Nephron (organoid): ENCODE measurements at regions not wholly inside any gene's neighbourhood (a gene's known extent, or its start where the extent isn't known, plus 50 kb on each side); places are given as distances from the start of the nearest gene placed in this dataset.

Source experiments
- H3K27ac Mint-ChIP-seq, 3 experiments: 2 replicates each; pipeline ENCODE4 v1.8.0; 2020; ENCODE audit warnings: mixed read lengths in 3 of 3, mild to moderate bottlenecking in 2 of 3, moderate library complexity in 1 of 3
- H3K27me3 Mint-ChIP-seq: 2 replicates; pipeline ENCODE4 v1.8.0; 2021; ENCODE audit warnings: low read depth, mild to moderate bottlenecking, moderate library complexity, mixed read lengths
- H3K36me3 Mint-ChIP-seq: 2 replicates; pipeline ENCODE4 v1.8.0; 2020; ENCODE audit warnings: low read depth, mixed read lengths
- H3K4me1 Mint-ChIP-seq: 2 replicates; pipeline ENCODE4 v1.8.0; 2020; ENCODE audit warnings: mixed read lengths
- H3K4me3 Mint-ChIP-seq, 3 experiments: 2 replicates each; pipeline ENCODE4 v1.8.0; 2020; ENCODE audit warnings: mild to moderate bottlenecking in 3 of 3, mixed read lengths in 3 of 3, moderate library complexity in 2 of 3
- H3K9me3 Mint-ChIP-seq: 2 replicates; pipeline ENCODE4 v1.8.0; 2020; ENCODE audit warnings: mixed read lengths
- CTCF ChIP-seq, 3 experiments: fragments of 200-600 bp; sonication (generic); IDR thresholded peaks; one replicate each; pipeline ENCODE4 v1.5.0; 2021; ENCODE audit warnings: antibody characterized with exemption in 3 of 3; ENCODE audit not compliant: unreplicated experiment in 3 of 3

DNA sequence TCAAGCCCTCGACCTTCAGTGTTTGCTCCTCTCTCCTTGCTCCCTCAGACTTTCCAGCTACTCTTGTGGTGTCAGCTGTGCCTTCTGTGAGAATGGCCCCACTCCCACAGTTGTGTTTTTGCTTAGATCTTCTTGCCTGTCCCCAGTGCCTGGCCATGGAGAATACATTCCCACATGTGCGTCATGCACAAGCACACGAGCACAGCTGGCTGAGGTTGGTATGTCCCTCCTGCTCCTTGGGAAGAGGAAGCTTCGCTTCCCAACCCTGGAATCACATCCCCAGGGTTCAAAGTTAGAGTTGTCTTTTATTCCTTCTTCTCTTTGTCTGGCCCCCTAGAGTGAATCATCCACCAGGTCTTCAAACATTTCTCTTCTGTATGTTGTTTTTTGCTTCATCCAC, 518.6 kb downstream of the CCDC171 start:
- Mint-ChIP-seq H3K27me3 (no peaks in the 10 kb centered on the region), H3K27ac (peak overlapping the region; percentile 10 to 96 (median 93)), H3K9me3 (peaks cover 6% of the 10 kb centered on the region), H3K4me3 (peak overlapping the region in 2 of 3 experiments; percentile 0 to 8), H3K36me3 (no peaks in the 10 kb centered on the region), H3K4me1 (peaks cover 60% of the 10 kb centered on the region)
- no peak for TF ChIP-seq CTCF (IDR thresholded peaks at IDR 0.05; ENCODE audit: unreplicated experiment in 3 of 3)

GRCh38 chr9:16074963-16075362, 522.1 kb downstream of the CCDC171 start:
- Mint-ChIP-seq H3K27ac (peak overlapping the region; percentile 18 to 88 (median 84)), H3K36me3 (no peaks in the 10 kb centered on the region), H3K9me3 (no peaks in the 10 kb centered on the region), H3K27me3 (no peaks in the 10 kb centered on the region), H3K4me3 (no peak overlapping the region), H3K4me1 (peaks cover 51% of the 10 kb centered on the region)
- TF ChIP-seq CTCF (IDR thresholded peaks at IDR 0.05; ENCODE audit: unreplicated experiment in 3 of 3), result no peak

DNA sequence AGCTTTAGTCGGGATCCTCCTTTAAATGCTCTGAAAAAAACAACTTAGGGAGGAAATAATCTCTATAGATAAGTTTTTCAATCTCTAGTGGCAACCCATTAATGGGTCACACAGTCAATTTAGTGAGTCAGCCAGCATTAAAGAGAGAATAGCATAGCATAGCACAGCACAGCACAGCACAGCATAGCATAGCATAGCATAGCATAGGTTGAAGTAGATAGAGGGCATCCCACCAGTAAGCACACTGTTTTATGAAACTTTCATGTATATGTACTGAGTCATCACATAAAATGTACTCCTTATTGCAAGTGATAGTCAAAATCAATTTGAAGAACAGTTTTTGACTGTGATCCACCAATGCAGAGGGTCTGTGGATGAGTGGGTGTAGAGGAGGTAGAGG, 522.9 kb downstream of the CCDC171 start:
- H3K27me3 Mint-ChIP-seq, result no peaks in the 10 kb centered on the region
- no peak for TF ChIP-seq CTCF (IDR thresholded peaks at IDR 0.05; ENCODE audit: unreplicated experiment in 3 of 3)
- H3K4me3 Mint-ChIP-seq, result no peak overlapping the region
- H3K36me3 Mint-ChIP-seq, result no peaks in the 10 kb centered on the region
- no peaks in the 10 kb centered on the region for H3K9me3 Mint-ChIP-seq
- H3K27ac Mint-ChIP-seq, result peak overlapping the region in 2 of 3 experiments; percentile 84 to 88
- H3K4me1 Mint-ChIP-seq, result peaks cover 44% of the 10 kb centered on the region

DNA sequence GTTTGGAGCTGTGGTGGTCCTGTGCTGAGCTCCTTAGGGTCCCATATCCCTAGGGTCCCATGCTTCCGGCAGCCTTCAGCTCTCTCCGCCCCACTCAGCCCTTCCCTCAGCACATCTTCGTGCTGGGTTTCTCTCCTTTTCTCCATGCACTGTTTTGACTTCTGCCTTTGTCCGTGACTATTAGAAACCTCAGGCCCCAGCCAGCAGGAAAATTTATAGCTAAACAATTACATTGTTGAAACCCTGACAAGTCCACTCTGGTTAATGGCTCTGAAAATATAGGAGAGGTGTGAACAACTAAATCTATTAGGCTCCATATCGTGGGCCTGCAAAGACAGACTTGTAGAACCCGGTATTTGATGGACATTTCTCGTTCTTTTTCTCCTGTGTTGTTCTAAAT, 523.7 kb downstream of the CCDC171 start:
- no peak overlapping the region for H3K4me3 Mint-ChIP-seq
- no peaks in the 10 kb centered on the region for H3K27me3 Mint-ChIP-seq
- no peaks in the 10 kb centered on the region for H3K36me3 Mint-ChIP-seq
- no peaks in the 10 kb centered on the region for H3K9me3 Mint-ChIP-seq
- peak overlapping the region in 2 of 3 experiments; percentile 84 to 88 for H3K27ac Mint-ChIP-seq
- peaks cover 36% of the 10 kb centered on the region for H3K4me1 Mint-ChIP-seq
- TF ChIP-seq CTCF (IDR thresholded peaks at IDR 0.05; ENCODE audit: unreplicated experiment in 3 of 3), result no peak

- Mint-ChIP-seq H3K4me3 (no peak overlapping the region), H3K9me3 (peaks cover 8% of the 10 kb centered on the region), H3K27me3 (no peaks in the 10 kb centered on the region), H3K4me1 (no peaks in the 10 kb centered on the region), H3K27ac (no peak overlapping the region), H3K36me3 (peaks cover 3% of the 10 kb centered on the region)
- TF ChIP-seq CTCF (IDR thresholded peaks at IDR 0.05; ENCODE audit: unreplicated experiment in 3 of 3), result no peak
Observed at GRCh38 chr9:16082796-16083195, 530.0 kb downstream of the CCDC171 start.

DNA sequence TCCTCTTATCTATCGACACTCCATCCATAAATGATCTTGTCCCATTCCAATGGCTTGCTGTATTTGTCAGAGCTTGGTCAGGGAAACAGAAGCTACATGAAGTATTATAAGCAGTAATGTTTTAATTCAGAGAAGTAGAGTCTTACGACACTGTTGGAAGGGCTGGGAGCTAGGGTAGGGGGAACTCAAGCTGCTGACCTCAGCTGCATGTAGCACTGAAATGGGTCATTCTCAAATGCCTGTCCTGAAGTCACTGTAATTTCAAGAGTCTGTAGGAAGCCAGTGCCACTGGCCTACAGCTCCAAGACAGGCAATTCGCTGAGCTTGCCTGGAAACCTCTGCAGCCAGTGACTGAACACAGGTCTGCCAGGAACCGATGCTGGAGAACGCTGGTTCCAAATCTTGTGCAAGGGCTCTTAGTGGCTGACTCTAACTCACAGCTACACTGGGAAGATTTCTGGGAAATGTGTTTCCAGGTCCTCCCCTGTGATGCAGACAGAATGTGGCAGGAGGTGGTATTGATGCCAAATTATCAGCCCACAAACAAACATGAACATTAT, 532.4 kb downstream of the CCDC171 start:
- no peak for TF ChIP-seq CTCF (IDR thresholded peaks at IDR 0.05; ENCODE audit: unreplicated experiment in 3 of 3)
- no peaks in the 10 kb centered on the region for H3K27me3 Mint-ChIP-seq
- H3K4me1 Mint-ChIP-seq, result no peaks in the 10 kb centered on the region
- peaks cover 6% of the 10 kb centered on the region for H3K36me3 Mint-ChIP-seq
- H3K9me3 Mint-ChIP-seq, result peaks cover 23% of the 10 kb centered on the region
- H3K27ac Mint-ChIP-seq, result no peak overlapping the region
- H3K4me3 Mint-ChIP-seq, result no peak overlapping the region
